ENCODE measurements at regions not wholly inside any gene's neighbourhood (a gene's known extent, or its start where the extent isn't known, plus 50 kb on each side); places are given as distances from the start of the nearest gene placed in this dataset.

GRCh38 chr10:128485701-128486235, 359.5 kb upstream of the MKI67 start:
- ATAC-seq (no peak), DNase-seq (ENCODE audit: low spot score) (no peak)

GRCh38 chr10:128487517-128487916, 361.3 kb upstream of the MKI67 start:
- no peak for DNase-seq (ENCODE audit: low spot score)
- no peak for ATAC-seq

GRCh38 chr10:128489324-128490247, 363.4 kb upstream of the MKI67 start:
- DNase-seq (ENCODE audit: low spot score), result no peak

GRCh38 chr10:128491686-128492085, 365.5 kb upstream of the MKI67 start:
- no peak for DNase-seq (ENCODE audit: low spot score)
- ATAC-seq, result no peak

More at GRCh38 chr10:128489324-128490247, 363.4 kb upstream of the MKI67 start:
- no peak for ATAC-seq

GRCh38 chr10:128493811-128494210, 367.6 kb upstream of the MKI67 start:
- ATAC-seq (no peak), DNase-seq (ENCODE audit: low spot score) (no peak)

GRCh38 chr10:128494665-128495064, 368.4 kb upstream of the MKI67 start:
- DNase-seq (ENCODE audit: low spot score), result no peak

GRCh38 chr10:128497660-128498377, 371.6 kb upstream of the MKI67 start:
- ATAC-seq (no peak), DNase-seq (ENCODE audit: low spot score) (no peak)

More at GRCh38 chr10:128494665-128495064, 368.4 kb upstream of the MKI67 start:
- no peak for ATAC-seq

- no peak for DNase-seq (ENCODE audit: low spot score)
- ATAC-seq, result no peak
Measured at GRCh38 chr10:128498378-128498730, 372.1 kb upstream of the MKI67 start.

GRCh38 chr10:128498746-128499145, 372.5 kb upstream of the MKI67 start:
- DNase-seq (ENCODE audit: low spot score) (no peak), ATAC-seq (no peak)

- ATAC-seq, result no peak
- DNase-seq (ENCODE audit: low spot score), result no peak
Measured at GRCh38 chr10:128499486-128499885, 373.3 kb upstream of the MKI67 start.

- ATAC-seq (no peak), DNase-seq (ENCODE audit: low spot score) (no peak)
Measured at GRCh38 chr10:128499956-128500355, 373.7 kb upstream of the MKI67 start.

- ATAC-seq, result no peak
- no peak for DNase-seq (ENCODE audit: low spot score)
Measured at GRCh38 chr10:128500642-128501041, 374.4 kb upstream of the MKI67 start.

GRCh38 chr10:128505346-128505745, 379.1 kb upstream of the MKI67 start:
- DNase-seq (ENCODE audit: low spot score) (no peak), ATAC-seq (no peak)

GRCh38 chr10:128506423-128506822, 380.2 kb upstream of the MKI67 start:
- ATAC-seq (no peak), DNase-seq (ENCODE audit: low spot score) (no peak)

- DNase-seq (ENCODE audit: low spot score) (no peak), ATAC-seq (no peak)
Measured at GRCh38 chr10:128507066-128507465, 380.8 kb upstream of the MKI67 start.

- DNase-seq (ENCODE audit: low spot score) (no peak), ATAC-seq (no peak)
Measured at GRCh38 chr10:128511284-128511683, 385.1 kb upstream of the MKI67 start.

- DNase-seq (ENCODE audit: low spot score) (no peak), ATAC-seq (no peak)
Measured at GRCh38 chr10:128512767-128513166, 386.5 kb upstream of the MKI67 start.

GRCh38 chr10:128514536-128514935, 388.3 kb upstream of the MKI67 start:
- DNase-seq (ENCODE audit: low spot score) (no peak), ATAC-seq (no peak)

GRCh38 chr10:128516180-128516579, 390.0 kb upstream of the MKI67 start:
- no peak for ATAC-seq

GRCh38 chr10:128517167-128517566, 390.9 kb upstream of the MKI67 start:
- no peak for DNase-seq (ENCODE audit: low spot score)
- ATAC-seq, result no peak

More at GRCh38 chr10:128516180-128516579, 390.0 kb upstream of the MKI67 start:
- DNase-seq (ENCODE audit: low spot score), result no peak

GRCh38 chr10:128518000-128518399, 391.8 kb upstream of the MKI67 start:
- DNase-seq (ENCODE audit: low spot score), result no peak
- ATAC-seq, result no peak

- DNase-seq (ENCODE audit: low spot score) (no peak), ATAC-seq (no peak)
Measured at GRCh38 chr10:128519581-128519980, 393.4 kb upstream of the MKI67 start.
